HG02943 (cell line): ENCODE measurements at regions not wholly inside any gene's neighbourhood (a gene's known extent, or its start where the extent isn't known, plus 50 kb on each side); places are given as distances from the start of the nearest gene placed in this dataset.
"Not testable (repeated sequence)": the region's sequence is repeated elsewhere in the genome, so short reads cannot be mapped to it uniquely, and the experiment has no call there.

Experiments used
- ATAC-seq: cut with Tn5 transposase; IDR thresholded peaks from one replicate; pipeline ENCODE4 v1.9.1; 2021; ENCODE audit warnings: mild to moderate bottlenecking, low read depth, moderate library complexity; ENCODE audit not compliant: unreplicated experiment

- ATAC-seq: no peak
Observed at GRCh38 chr10:43926875-43927406, 278.3 kb upstream of the ZNF32 start.

- ATAC-seq: no peak
Observed at GRCh38 chr10:43926371-43926770, 277.7 kb upstream of the ZNF32 start.

DNA sequence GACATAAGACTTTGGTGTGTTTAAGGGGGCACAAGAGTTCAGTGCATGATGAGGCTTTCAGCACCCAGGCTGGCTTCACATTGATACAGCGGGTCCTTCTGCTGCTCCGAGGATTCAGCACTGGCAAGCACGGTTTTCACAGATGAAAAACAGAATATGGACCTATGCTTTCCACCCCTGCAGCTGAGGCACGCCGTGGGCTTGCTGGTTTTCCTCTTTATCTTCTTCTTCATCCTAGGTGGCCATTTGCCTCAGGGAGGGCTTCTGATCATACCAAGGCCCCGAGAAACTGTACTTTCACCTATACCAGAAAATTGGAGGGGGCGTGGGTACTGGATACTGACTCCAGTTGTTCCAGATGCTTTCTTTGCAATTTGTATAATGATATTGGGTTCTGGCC is 277.1 kb upstream of the ZNF32 start:
- no peak for ATAC-seq

GRCh38 chr10:43923328-43923727 is 274.6 kb upstream of the ZNF32 start:
- no peak for ATAC-seq

DNA sequence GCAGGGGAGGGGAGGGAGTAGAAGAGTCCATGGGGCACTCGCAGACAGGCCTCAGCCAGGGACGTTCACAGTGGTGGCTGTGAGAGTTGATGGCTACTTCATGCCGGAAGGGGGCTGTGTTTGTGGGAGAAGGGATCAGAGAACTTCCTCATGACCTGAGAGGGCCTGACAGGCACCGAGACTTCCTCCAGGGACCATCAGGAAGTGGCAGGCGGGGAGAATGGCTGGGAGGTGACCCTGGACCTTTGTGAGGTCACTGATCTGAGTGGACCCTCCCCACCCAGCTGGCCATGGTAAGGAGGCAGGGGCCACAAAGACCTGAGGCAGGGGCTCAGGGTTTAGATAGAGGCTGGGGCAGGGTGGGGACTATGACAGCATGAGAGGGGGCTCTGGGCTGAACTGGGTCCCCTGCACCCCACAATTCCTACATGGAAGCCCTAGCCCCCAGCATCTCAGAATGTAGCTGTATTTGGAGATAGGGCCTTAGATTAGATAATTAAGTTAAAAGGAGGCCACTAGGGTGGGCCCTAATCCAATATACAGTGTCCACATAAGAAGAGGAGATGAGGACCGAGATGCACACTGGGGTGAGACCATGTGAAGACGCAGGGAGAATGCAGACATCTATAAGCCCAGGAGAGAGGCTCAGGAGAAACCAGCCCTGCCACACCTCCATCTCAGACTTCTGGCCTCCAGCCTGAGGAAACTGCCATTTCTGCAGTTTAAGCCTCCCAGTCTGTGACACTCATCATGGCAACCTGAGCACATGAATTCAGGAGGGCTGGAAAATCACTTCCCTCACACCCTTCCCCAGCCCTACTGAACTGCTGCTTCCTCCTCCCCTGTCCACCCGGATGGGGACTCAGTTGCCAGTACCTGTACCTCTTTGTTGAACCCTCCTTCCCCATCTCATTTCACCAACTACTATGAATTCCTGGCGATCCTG is 273.9 kb upstream of the ZNF32 start:
- no peak for ATAC-seq

- no peak for ATAC-seq
Observed at GRCh38 chr10:43921881-43922280, 273.2 kb upstream of the ZNF32 start.

DNA sequence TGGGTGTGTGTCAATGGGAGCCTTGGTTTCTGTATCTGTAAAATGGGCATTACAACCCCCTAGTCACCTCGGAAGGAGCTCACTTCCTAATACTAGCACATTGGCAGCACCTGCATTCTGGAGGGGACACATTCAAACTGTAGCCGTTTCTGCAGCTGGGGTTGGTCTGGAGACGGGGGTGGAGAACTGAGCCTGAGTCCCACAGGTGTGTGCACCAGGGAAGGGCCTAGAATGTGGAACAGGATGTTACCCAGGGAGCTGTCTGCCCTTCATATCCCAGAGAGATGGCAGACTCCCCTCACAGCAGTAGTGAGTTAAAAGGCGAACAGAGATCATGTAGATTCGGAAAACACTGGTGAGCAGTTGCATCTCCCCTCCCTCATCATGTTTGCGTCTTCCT is 272.8 kb upstream of the ZNF32 start:
- no peak for ATAC-seq

- ATAC-seq: not testable (repeated sequence)
Observed at GRCh38 chr10:43920236-43920758, 271.6 kb upstream of the ZNF32 start.

- no peak for ATAC-seq
Observed at GRCh38 chr10:43913676-43914235, 265.1 kb upstream of the ZNF32 start.

DNA sequence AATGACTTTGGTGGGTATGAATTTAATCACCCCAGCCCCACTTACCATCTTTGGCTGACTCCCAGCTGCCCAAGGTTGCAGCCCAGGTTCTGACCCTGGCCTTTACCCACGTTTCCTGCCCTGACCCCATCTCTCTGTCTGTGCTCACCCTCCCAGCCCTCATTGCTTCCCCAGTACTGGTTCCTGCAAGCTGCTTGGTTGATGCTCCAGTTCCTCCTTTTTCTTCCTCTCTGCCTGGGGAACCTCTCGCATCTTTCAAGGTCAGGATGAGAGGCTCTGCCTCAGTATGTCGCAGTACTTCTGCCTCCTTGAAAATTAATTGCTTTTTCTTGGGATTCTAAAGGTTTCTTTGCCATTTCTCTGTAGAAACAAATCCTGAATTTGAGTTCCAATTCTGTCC is 263.8 kb upstream of the ZNF32 start:
- no peak for ATAC-seq

GRCh38 chr10:43906490-43906889 is 257.8 kb upstream of the ZNF32 start:
- no peak for ATAC-seq

- ATAC-seq: no peak
Observed at GRCh38 chr10:43905512-43906236, 257.0 kb upstream of the ZNF32 start.

- ATAC-seq: no peak
Observed at GRCh38 chr10:43904844-43905243, 256.2 kb upstream of the ZNF32 start.

DNA sequence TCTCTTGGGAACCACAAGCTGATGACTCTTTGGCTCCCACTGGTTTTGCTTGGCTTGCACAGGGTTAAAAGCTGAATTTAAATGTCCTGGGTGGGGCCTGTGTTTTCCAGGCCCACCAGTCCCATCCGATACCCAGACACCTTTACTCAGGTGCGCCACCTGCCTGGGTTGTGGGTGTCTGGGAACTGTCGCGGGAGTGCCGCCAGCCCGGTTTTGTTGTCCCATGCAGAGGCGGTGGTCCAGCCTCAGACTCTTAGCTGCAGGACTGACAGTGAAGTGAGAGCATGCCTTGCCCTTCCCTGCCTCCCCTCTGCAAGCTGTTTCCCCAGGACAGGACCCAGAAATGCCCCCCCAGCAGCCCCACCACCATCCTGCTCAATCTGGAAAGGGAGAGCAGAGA is 255.6 kb upstream of the ZNF32 start:
- no peak for ATAC-seq

DNA sequence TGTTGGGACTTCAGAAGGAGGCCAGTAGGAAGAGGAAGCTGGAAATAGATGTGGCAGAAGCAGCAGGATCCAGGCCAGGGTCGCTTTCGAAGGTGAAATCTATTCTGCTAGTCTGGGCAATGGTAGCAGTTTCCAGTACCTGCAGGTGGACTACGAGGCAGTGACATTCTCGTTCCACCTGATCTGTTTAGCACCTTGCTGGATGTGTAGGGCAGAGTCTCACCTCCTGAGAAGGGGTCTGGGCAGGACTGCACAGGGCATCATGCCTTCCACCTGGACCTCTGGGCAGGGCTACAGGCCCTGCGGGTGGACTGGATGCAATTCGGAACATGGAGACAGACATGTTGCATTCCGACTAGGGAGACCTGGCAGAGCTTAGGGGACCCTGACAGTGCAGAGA is 254.8 kb upstream of the ZNF32 start:
- no peak for ATAC-seq

DNA sequence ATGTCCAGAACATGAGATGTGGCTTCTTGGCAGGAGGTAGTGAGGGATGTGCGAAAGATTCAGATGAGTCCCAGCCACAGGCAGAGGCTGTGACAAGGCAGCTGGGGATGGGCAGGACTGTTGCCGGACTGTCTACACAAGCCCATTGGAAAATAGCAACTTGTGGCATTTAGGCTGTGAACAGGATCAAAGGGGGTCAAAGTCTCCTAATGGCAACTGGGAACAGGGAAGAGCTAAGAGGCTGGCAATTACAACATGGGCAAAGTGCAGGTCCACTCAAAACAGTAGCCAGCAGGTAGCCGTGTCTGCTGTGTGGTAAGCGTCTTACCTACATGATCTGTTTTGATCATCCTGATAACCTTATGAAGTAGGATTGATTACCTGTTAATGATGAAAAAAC is 254.2 kb upstream of the ZNF32 start:
- ATAC-seq: no peak

DNA sequence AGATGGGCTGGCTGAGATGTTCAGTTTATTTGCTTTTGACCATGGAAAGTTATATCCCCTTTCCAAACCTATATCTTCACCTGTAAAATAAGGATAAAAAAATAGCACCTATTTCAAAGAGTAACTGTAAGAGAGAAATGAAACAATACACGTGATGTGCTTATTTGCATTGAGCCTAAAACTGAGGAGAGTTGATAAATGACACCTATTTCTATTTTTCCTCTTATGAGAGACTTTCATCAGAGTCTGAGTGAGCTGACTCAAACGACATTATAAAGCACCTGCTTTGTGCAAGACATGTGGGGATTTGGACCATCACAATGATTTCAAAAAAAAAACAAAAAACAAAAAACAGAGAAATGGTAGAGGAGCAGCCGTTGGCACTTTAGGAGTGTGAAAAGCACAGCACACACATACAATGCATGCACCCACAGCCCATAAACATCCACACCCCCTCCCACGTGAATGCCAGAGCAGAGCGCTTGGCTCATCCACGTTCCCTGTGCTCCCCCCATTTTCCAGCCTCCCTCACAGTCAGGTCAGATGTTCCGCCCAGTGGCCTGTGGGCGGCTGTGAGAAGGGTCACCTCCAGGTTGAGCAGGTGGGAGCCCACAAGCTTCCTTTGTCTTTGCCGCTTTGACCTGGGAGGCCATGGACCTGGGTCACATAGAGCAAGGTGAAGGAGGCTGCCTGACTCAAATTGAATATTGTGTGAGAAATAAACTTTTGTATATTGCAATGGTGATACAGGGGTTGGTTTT is 253.2 kb upstream of the ZNF32 start:
- no peak for ATAC-seq

DNA sequence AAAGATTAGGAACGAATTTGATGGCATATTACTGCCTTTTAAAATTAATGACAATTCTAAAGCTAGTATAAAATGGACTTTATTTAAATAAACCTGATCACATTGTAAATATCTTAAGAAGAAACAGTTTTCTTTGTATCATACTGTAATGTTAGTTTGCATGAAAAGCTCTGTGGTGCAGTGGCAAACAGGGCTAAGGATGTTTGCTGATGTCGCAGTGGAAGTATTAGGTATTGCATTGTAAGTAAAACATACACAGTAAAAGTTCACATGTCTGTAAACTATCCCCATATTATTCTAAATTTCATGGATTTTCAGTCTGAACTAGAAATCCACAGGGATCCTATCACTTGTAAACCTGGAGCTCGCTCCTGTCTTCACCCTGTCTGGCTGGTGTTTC is 252.6 kb upstream of the ZNF32 start:
- ATAC-seq: no peak

GRCh38 chr10:43900571-43900970 is 251.9 kb upstream of the ZNF32 start:
- ATAC-seq: no peak

GRCh38 chr10:43899224-43899959 is 250.7 kb upstream of the ZNF32 start:
- no peak for ATAC-seq
